Gastroesophageal sphincter (tissue), 3 donors: ENCODE measurements at regions not wholly inside any gene's neighbourhood (a gene's known extent, or its start where the extent isn't known, plus 50 kb on each side); places are given as distances from the start of the nearest gene placed in this dataset.

Source experiments
- CTCF ChIP-seq, 4 experiments: fragments of 200-600 bp in 2 of 4; fragments of 450-650 bp in 2 of 4; sonication (generic) in 1 of 4; IDR thresholded peaks; one replicate each; pipeline ENCODE4 v1.5.1; 2017 to 2019; ENCODE audit warnings: antibody characterized with exemption in 4 of 4, mild to moderate bottlenecking in 2 of 4, moderate library complexity in 2 of 4
- POLR2A ChIP-seq, 2 donors: fragments of 450-650 bp; IDR thresholded peaks; one replicate each; pipeline ENCODE4 v1.6.1; 2017; ENCODE audit warnings: antibody characterized with exemption in 2 of 2, mild to moderate bottlenecking in 2 of 2, moderate library complexity in 1 of 2
- POLR2AphosphoS5 ChIP-seq: sonication (generic); formaldehyde crosslinking; IDR thresholded peaks from one replicate; pipeline ENCODE4 v1.6.1; 2017; ENCODE audit warnings: antibody characterized with exemption

GRCh38 chr12:34606749-34607519 lies 584.6 kb downstream of the ALG10 start:
- TF ChIP-seq CTCF (IDR thresholded peaks at IDR 0.05), result no peak
- no peak for TF ChIP-seq POLR2A (IDR thresholded peaks at IDR 0.05)
- TF ChIP-seq POLR2AphosphoS5, result no peak
